ENCODE measurements at regions not wholly inside any gene's neighbourhood (a gene's known extent, or its start where the extent isn't known, plus 50 kb on each side); places are given as distances from the start of the nearest gene placed in this dataset.

- no peak for TF ChIP-seq CHD7 (IDR thresholded peaks at IDR 0.05; ENCODE audit: insufficient replicate concordance, low read length)
- TF ChIP-seq BRCA1 (IDR thresholded peaks at IDR 0.05; ENCODE audit: low read depth, low read length) = no peak
- no peak for TF ChIP-seq BACH1 (IDR thresholded peaks at IDR 0.05; ENCODE audit: low read length)
- no peak for TF ChIP-seq TBP (IDR thresholded peaks at IDR 0.05; ENCODE audit: low read depth, low read length)
- no peak for TF ChIP-seq CTBP2 (IDR thresholded peaks at IDR 0.05; ENCODE audit: borderline replicate concordance, insufficient read depth, insufficient read length, low read length)
- TF ChIP-seq TEAD4 (IDR thresholded peaks at IDR 0.05; ENCODE audit: low read depth, low read length) = no peak
- TF ChIP-seq KDM5A (IDR thresholded peaks at IDR 0.05; ENCODE audit: low read length) = no peak
- no peak for TF ChIP-seq SAP30 (IDR thresholded peaks at IDR 0.05; ENCODE audit: insufficient read depth, insufficient replicate concordance, low read length)
- TF ChIP-seq SP4 (IDR thresholded peaks at IDR 0.05; ENCODE audit: low read length) = no peak
- TF ChIP-seq KDM1A (IDR thresholded peaks at IDR 0.05; ENCODE audit: borderline replicate concordance, low read length) = no peak
- no peak for TF ChIP-seq FOSL1 (IDR thresholded peaks at IDR 0.05; ENCODE audit: insufficient read depth, low read depth, low read length)
These were observed 210.0 kb downstream of the TMEM114 start (continued) for GRCh38 chr16:8380311-8380710.
